Prostate gland (tissue), 2 donors: ENCODE measurements at regions not wholly inside any gene's neighbourhood (a gene's known extent, or its start where the extent isn't known, plus 50 kb on each side); places are given as distances from the start of the nearest gene placed in this dataset.

Source experiments
- CTCF ChIP-seq, 4 experiments: fragments of 200-600 bp in 2 of 4; fragments of 450-650 bp in 2 of 4; sonication (generic) in 2 of 4; IDR thresholded peaks; 1 replicate in 3 of 4; 2 replicates in 1 of 4; pipeline ENCODE4 v1.5.1; 2016 to 2019; ENCODE audit warnings: antibody characterized with exemption in 4 of 4, mild to moderate bottlenecking in 2 of 4, moderate library complexity in 2 of 4
- POLR2A ChIP-seq: fragments of 450-650 bp; IDR thresholded peaks from one replicate; pipeline ENCODE4 v1.6.1; 2016; ENCODE audit warnings: antibody characterized with exemption, mild to moderate bottlenecking

DNA sequence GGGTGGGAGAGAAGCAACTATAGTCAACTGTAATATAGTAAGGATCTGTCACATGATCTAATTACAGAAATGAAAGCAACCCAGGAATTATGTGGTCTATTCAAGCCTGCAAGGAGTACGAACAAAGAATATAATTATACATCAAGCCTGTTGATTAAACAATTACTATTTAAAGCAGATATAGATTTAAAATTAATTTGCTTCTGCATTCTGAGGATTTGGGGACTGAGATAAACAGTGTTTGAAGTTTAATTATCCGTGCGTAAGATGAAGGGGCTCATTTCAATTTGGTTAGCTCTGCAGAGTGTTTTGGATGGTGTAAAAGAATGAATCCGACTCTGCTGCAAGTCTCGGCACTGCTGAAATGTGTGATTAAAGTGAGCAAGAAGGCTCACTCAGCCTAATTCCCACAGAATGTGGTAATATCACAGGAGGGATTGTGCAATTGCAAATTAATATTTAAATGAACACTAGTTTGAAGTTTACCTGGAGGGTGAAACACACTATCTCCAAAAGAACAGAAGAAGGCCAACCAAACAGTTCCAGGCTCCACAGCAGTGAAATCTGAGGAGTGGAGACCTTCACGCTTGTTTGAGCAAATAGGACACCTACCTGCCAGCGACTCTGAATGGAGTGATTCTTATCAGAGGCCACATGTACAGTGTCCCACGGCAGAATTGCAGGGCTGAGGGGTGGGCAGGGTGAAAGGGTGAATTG is 420.6 kb upstream of the SLC30A5 start:
- no peak for TF ChIP-seq POLR2A
- TF ChIP-seq CTCF (IDR thresholded peaks at IDR 0.05): no peak
